ENCODE measurements at regions not wholly inside any gene's neighbourhood (a gene's known extent, or its start where the extent isn't known, plus 50 kb on each side); places are given as distances from the start of the nearest gene placed in this dataset.

GRCh38 chr12:131357920-131358319 is 353.0 kb upstream of the SFSWAP start (continued):
- no peak for TF ChIP-seq ZBTB5 (IDR thresholded peaks at IDR 0.05)
- TF ChIP-seq ATF4 (CRISPR knock-in tag; IDR thresholded peaks at IDR 0.05): no peak
- TF ChIP-seq EP300 (IDR thresholded peaks at IDR 0.05; ENCODE audit: low read length): peak; percentile 63; the same call in 1 of the 2 replicates
- peak; percentile 35; the same call in 1 of the 2 replicates for TF ChIP-seq MYC (IDR thresholded peaks at IDR 0.05; ENCODE audit: low read depth, low read length)
- no peak for TF ChIP-seq MYC (CRISPR knock-in tag; IDR thresholded peaks at IDR 0.05; ENCODE audit: borderline replicate concordance, low read depth)
- TF ChIP-seq NCOR1 (IDR thresholded peaks at IDR 0.05): no peak
- no peak for TF ChIP-seq RBM15 (IDR thresholded peaks at IDR 0.05; ENCODE audit: insufficient read depth, low read length)
- no peak for TF ChIP-seq XRCC5 (IDR thresholded peaks at IDR 0.05; ENCODE audit: low read depth, low read length)
- peak; percentile 58 for TF ChIP-seq CBFA2T3 (IDR thresholded peaks at IDR 0.05)
- TF ChIP-seq, protein P1, sequence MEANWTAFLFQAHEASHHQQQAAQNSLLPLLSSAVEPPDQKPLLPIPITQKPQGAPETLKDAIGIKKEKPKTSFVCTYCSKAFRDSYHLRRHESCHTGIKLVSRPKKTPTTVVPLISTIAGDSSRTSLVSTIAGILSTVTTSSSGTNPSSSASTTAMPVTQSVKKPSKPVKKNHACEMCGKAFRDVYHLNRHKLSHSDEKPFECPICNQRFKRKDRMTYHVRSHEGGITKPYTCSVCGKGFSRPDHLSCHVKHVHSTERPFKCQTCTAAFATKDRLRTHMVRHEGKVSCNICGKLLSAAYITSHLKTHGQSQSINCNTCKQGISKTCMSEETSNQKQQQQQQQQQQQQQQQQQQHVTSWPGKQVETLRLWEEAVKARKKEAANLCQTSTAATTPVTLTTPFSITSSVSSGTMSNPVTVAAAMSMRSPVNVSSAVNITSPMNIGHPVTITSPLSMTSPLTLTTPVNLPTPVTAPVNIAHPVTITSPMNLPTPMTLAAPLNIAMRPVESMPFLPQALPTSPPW (CRISPR knock-in tag; IDR thresholded peaks at IDR 0.05): peak; percentile 28; the same call in 1 of the 2 replicates
- TF ChIP-seq ZNF507 (tag; conservative IDR thresholded peaks at IDR 0.05): no peak
- TF ChIP-seq, protein P2, sequence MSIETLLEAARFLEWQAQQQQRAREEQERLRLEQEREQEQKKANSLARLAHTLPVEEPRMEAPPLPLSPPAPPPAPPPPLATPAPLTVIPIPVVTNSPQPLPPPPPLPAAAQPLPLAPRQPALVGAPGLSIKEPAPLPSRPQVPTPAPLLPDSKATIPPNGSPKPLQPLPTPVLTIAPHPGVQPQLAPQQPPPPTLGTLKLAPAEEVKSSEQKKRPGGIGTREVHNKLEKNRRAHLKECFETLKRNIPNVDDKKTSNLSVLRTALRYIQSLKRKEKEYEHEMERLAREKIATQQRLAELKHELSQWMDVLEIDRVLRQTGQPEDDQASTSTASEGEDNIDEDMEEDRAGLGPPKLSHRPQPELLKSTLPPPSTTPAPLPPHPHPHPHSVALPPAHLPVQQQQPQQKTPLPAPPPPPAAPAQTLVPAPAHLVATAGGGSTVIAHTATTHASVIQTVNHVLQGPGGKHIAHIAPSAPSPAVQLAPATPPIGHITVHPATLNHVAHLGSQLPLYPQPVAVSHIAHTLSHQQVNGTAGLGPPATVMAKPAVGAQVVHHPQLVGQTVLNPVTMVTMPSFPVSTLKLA (conservative IDR thresholded peaks at IDR 0.05): 0 out of 4 replicates have a peak, but pooled peaks of 1 of the 2 experiments have one; percentile 30
- peak; percentile 42; the same call in 1 of the 2 replicates for TF ChIP-seq MYBL2 (IDR thresholded peaks at IDR 0.05; ENCODE audit: low read depth)
- no peak for TF ChIP-seq MYBL2 (CRISPR knock-in tag; IDR thresholded peaks at IDR 0.05; ENCODE audit: borderline replicate concordance)
- TF ChIP-seq, protein P3, sequence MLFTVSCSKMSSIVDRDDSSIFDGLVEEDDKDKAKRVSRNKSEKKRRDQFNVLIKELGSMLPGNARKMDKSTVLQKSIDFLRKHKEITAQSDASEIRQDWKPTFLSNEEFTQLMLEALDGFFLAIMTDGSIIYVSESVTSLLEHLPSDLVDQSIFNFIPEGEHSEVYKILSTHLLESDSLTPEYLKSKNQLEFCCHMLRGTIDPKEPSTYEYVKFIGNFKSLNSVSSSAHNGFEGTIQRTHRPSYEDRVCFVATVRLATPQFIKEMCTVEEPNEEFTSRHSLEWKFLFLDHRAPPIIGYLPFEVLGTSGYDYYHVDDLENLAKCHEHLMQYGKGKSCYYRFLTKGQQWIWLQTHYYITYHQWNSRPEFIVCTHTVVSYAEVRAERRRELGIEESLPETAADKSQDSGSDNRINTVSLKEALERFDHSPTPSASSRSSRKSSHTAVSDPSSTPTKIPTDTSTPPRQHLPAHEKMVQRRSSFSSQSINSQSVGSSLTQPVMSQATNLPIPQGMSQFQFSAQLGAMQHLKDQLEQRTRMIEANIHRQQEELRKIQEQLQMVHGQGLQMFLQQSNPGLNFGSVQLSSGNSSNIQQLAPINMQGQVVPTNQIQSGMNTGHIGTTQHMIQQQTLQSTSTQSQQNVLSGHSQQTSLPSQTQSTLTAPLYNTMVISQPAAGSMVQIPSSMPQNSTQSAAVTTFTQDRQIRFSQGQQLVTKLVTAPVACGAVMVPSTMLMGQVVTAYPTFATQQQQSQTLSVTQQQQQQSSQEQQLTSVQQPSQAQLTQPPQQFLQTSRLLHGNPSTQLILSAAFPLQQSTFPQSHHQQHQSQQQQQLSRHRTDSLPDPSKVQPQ (CRISPR knock-in tag; IDR thresholded peaks at IDR 0.05; ENCODE audit: borderline replicate concordance): no peak
- TF ChIP-seq RAD21 (CRISPR knock-in tag; conservative IDR thresholded peaks at IDR 0.05 in 1 of 2, IDR thresholded peaks at IDR 0.05 in 1 of 2): 0 out of 4 replicates have a peak, but pooled peaks of 1 of the 2 experiments have one; percentile 8
- 0 out of 2 replicates have a peak, but pooled peaks have one; percentile 57 for TF ChIP-seq ZNF766 (CRISPR knock-in tag; conservative IDR thresholded peaks at IDR 0.05)
- TF ChIP-seq ATF7 (IDR thresholded peaks at IDR 0.05): peak; percentile 27; the same call in 1 of the 2 replicates
- peak; percentile 21; the same call in 1 of the 2 replicates for TF ChIP-seq EP400 (IDR thresholded peaks at IDR 0.05)
- no peak for TF ChIP-seq LCOR (CRISPR knock-in tag; IDR thresholded peaks at IDR 0.05)
- TF ChIP-seq ARID1B (IDR thresholded peaks at IDR 0.05): peak; percentile 63
